ENCODE measurements at regions not wholly inside any gene's neighbourhood (a gene's known extent, or its start where the extent isn't known, plus 50 kb on each side); places are given as distances from the start of the nearest gene placed in this dataset.
"Not testable (repeated sequence)": the region's sequence is repeated elsewhere in the genome, so short reads cannot be mapped to it uniquely, and the experiment has no call there.

DNA sequence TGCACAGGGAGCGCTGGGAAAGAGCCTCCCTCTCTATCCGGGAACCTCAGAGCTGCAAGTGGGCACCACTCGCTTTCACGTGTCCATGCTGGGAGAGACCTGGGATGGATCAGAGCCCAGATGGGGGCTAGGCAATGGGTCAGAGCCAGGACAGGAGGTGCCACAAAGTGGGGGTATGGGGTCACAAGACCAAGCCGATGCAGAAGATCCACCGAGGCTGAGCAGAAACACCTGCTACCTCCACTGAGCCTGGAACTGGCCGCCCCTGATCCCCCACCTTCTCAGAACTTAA is 180.9 kb upstream of the SFSWAP start:
- H3K4me3 ChIP-seq (ENCODE audit: low read depth, low read length) = no peak overlapping the region

DNA sequence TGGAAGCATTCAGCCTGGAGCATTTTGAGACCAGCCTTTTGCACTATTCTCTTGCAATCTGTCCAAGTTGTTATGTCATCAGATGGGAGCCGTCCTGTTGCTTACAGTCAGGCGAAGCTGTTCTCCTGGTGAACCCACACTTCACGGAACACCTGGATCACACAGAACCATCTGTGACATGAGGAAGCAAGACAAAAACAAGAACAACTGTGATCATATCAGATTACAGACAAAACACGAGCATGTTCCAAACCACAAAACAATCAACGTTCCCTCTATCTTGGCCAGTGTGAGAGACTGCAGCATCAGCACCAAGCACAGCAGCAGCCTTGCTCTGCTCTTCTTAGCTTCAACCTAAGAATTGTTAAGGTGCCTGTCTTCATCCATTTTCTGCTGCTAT is 180.5 kb upstream of the SFSWAP start:
- H3K4me3 ChIP-seq (ENCODE audit: low read depth, low read length) = no peak overlapping the region

DNA sequence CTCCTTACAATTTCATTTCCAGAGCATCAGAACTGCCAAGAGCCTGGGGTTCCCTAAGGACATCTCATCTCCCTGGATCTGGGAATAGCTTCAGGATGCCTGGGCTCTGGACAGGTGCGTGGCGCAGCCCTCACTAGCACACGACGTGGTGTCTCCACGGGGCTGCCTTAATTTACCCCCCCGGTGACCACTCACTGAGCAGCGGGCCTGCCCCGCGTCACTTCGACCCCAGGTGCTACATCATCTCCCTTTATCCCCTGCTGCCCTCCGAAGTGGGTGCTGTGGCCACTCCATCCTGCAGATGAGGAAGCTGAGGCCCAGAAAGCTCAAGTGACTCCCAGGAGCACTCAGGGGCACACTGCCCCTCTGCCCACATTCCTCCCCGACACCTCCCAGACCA is 177.8 kb upstream of the SFSWAP start:
- H3K4me3 ChIP-seq (ENCODE audit: low read depth, low read length) = no peak overlapping the region

DNA sequence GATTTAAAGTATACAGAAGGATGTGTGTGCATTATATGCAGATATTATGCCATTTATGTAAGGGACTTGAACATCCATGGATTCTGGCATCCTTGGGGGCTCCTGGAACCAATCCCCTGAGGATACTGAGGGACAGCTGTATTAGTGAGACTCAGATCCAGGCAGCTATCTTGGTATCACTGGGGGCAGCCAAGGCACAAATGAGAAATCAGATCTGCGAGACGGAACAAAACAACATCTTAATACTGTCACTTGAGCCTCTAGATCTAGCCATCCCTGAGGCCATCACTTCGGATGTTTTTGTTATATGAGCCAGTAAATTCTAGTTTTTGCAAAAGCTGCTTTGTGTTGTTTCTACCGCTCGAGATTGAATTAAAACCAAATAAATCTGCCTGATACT is 175.1 kb upstream of the SFSWAP start:
- H3K4me3 ChIP-seq (ENCODE audit: low read depth, low read length) = no peak overlapping the region

DNA sequence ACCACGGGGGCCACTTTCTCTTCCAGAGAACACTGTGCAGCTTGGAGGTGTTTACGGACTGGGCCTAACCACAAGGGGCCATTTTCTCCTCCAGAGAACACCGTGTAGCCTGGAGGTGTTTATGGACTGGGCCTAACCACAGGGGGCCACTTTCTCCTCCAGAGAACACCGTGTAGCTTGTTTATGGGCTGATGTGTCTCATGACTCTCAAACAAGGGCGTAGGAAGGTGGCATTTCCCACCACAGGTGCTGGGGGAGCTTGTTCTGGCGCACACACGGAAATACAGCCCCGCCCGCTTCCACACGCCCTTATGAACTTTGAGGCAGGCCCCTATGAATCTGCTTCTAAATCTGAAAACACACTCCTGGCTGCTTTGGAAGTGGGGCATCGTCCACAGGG is 174.6 kb upstream of the SFSWAP start:
- H3K4me3 ChIP-seq (ENCODE audit: low read depth, low read length) = no peak overlapping the region

DNA sequence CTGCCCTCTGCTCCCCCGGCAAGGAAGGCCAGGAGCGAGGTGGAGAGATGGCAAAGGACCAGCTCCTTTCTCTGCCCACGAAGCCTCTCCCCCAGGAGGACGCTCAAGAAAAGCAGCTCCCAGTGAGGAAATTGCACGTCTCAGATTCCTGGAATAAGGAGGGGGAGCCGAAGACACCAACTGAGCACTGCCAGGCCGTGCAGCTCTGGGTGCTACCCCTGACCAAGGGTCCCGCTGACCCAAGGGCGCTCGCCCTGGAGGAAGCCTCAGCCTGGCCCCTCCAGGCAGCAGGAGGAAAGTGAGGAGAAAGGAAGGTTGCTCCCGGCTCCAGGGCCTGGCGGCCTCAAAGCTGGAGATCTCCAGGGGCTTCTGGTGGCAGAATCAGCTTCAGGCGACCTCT is 174.1 kb upstream of the SFSWAP start:
- no peak overlapping the region for H3K4me3 ChIP-seq (ENCODE audit: low read depth, low read length)

DNA sequence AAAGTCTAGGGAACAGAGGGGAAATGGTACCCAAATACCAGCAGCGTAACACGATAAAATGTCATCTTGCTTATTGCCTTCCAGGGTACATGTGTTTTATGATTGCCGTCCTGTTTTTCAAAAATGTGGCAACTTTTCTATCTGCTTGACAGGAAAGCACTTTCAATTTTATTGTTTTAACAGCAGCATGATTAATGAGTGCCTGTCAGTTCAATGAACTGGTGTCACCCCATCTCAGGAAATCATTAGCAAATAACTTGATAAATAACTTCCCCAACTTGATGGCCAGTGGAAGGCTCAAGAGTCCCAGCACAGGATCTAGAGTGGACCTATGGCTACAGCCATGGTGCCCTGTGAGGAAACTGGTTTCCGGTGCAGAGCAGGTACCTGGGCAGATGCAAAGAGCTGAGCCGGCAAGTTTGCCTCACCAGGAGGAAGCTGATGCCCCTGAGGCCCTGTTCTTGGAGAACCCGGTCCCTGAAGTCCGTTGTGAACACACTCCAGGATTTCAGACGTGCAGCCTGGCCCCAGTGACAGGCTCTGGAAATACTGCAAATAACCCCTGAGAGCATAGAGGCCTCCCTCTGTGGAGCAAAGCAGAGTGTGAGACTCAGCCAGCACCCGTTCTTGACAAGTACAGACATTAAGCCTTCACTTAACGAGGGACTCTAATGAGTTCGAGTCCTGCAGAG is 173.5 kb upstream of the SFSWAP start:
- no peak overlapping the region for H3K4me3 ChIP-seq (ENCODE audit: low read depth, low read length)

DNA sequence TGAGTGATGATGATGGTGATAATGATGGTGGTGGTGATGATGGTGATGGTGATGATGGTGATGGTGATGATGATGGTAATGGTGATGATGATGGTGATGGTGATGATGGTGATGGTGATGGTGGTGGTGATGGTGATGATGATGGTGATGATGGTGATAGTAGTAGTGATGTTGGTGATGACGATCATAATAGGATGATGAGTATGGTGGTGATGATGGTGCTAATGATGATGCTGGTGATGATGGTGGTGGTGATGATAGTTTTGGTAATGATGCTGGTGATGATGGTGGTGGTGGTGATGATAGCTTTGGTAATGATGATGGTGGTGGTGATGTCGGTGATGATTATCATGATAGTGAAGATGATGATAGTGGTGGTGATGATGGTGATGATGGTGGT is 171.5 kb upstream of the SFSWAP start:
- no peak overlapping the region for H3K4me3 ChIP-seq (ENCODE audit: low read depth, low read length)

DNA sequence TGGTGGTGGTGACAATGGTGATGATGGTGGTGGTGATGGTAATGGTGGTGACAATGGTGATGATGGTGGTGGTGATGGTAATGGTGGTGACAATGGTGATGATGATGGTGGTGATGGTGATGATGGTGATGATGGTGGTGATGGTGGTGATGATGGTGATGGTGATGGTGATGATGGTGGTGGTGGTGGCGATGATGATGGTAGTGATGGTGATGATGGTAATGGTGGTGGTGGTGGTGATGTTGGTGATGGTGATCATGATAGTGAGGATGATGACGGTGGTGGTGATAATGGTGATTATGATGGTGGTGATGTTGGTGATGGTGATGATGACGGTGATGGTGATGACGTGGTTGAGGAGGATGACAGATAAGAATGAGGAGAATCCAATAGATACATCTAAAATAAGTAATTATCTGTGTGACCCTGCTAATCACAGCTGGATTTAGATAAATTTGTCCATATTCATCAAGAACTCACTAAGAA is 170.7 kb upstream of the SFSWAP start:
- H3K4me3 ChIP-seq (ENCODE audit: low read depth, low read length) = no peak overlapping the region

DNA sequence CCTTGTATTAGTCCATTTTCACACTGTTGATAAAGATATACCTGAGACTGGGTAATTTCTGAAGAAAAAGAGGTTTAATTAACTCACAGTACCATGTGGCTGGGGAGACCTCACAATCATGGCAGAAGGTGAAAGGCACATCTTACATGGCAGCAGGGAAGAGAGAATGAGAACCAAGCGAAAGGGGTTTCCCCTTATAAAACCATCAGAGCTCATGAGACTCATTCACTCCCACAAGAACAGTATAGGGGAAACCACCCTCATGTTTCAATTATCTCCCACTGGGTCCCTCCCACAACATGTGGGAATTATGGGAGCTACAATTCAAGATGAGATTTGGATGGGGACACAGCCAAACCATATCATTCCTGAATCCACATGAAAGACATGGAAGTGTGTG is 169.4 kb upstream of the SFSWAP start:
- H3K4me3 ChIP-seq (ENCODE audit: low read depth, low read length) = not testable (repeated sequence)

DNA sequence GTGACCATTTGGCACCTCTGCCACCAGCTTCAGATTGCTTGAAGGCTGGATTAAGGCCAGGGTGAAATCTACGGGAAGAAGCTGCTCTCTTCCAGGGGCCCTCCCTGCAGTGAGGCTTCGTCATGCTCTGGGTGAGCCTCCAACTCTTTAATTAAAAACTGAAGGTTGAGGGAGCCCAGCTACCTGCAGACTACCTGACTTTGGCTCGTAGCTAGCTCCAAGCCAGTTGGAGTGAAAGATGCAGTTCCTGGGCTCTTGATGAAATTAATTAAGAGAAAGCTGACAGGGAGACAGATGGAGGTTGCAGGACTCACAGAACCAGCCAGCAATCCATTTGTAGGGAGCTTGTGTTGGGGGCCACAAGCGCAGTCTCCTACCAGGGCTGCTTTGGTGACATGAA is 168.5 kb upstream of the SFSWAP start:
- no peak overlapping the region for H3K4me3 ChIP-seq (ENCODE audit: low read depth, low read length)

DNA sequence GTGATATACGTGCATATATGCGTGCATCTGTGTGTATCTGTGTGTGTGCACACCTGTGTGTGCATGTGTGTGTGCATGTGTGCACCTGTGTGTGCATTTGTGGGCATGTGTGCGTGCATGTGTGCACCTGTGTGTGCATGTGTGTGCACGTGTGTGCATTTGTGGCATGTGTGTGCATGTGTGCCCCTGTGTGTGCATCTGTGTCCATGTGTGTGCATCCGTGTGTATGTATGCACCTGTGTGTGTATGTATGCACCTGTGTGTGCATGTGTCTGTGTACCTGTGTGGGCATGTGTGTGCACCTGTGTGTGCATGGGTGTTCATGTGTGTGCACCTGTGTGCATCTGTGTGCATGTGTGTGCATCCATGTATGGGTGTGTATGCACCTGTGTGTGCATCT is 167.8 kb upstream of the SFSWAP start:
- H3K4me3 ChIP-seq (ENCODE audit: low read depth, low read length) = no peak overlapping the region

DNA sequence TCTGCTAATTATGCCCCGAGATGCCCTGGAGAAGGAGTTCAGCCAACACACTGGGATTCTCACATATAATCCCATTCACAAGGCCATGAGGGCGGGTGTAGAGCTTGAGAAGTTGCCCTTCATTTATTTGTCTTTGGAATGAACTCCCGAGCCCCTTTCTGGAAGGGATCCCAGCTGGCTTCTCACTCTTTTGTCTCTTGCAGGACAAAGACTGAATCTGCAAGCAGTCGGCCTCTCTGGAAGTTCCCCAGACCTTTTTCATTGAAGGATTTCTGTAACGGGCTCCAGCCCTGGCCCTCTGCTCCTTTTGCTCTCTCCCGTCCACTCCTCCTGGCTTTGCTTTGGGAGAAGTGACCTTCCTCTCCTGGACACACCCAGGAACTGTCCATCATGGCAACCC is 163.3 kb upstream of the SFSWAP start:
- no peak overlapping the region for H3K4me3 ChIP-seq (ENCODE audit: low read depth, low read length)

DNA sequence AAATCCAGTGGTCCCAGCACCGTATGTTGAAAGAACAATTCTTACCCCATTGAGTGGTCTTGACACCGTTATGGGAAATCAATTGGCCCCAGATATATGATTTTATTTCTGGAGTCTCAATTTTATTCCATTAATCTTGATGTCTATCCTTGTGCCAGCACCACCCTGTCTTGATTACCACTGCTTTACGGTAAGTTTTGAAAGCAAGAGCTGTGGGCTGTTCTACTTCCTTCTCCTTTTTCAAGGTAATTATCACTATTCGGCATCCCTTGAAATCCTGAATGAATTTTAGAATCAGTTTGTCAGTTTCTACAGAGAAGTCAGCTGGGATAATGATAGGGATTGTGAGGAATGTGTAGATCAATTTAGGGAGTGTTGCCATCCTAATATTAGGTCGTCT is 160.8 kb upstream of the SFSWAP start:
- H3K4me3 ChIP-seq (ENCODE audit: low read depth, low read length) = no peak overlapping the region

DNA sequence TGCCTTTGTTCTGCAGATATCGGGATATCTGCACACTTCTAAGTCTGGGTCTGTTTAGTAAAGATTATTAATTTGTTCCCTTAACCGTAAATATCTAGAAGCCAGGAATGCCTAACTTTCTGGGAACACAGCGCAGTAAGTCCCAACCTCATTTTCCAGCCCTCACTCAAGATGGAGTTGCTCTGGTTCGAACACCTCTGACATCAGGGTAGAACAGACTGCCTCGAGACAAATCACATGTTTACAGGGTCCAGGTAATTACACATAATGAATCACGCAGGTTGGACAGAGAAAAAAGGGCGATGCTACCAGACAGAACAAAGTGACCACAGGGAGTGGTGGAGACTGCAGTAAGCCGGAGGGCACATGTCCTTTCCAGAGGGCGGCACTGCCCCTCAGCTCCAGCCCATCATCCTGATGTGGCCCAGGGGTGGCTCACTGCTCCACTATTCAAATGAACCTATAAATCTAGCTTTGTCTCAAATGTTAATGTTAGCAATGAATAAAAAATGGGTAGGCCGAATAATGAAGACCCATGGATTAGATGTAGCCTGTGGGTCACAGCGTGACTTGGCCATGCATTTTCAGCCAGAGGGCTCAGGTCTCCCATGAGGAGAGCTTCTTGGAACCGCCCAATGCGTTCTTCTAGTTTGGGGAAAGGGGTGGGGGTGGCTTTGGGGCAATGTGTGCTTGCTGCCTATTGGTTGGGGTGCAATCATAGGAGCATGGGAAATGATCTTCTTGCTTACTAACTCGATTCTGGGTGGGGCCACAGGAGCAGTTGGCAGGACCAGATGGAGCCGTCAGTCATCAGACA is 159.0 kb upstream of the SFSWAP start:
- H3K4me3 ChIP-seq (ENCODE audit: low read depth, low read length) = no peak overlapping the region

DNA sequence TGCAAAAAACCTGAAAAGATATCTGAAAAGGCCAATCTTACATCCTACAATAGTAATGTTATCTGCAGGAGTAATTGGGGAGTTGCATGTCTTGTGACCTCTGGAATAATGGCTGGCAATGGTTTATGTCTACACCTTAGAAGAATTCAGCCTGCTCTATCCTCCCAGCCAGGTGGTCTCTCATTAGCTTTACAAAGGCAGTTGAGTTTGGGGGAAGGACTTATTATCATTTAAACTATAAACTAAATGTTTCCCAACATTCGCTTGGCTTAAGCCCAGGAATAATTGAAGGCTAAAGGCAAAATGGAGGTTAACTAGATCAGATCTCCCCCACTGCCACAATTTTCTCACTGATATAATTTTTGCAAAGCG is 158.4 kb upstream of the SFSWAP start:
- no peak overlapping the region for H3K4me3 ChIP-seq (ENCODE audit: low read depth, low read length)

DNA sequence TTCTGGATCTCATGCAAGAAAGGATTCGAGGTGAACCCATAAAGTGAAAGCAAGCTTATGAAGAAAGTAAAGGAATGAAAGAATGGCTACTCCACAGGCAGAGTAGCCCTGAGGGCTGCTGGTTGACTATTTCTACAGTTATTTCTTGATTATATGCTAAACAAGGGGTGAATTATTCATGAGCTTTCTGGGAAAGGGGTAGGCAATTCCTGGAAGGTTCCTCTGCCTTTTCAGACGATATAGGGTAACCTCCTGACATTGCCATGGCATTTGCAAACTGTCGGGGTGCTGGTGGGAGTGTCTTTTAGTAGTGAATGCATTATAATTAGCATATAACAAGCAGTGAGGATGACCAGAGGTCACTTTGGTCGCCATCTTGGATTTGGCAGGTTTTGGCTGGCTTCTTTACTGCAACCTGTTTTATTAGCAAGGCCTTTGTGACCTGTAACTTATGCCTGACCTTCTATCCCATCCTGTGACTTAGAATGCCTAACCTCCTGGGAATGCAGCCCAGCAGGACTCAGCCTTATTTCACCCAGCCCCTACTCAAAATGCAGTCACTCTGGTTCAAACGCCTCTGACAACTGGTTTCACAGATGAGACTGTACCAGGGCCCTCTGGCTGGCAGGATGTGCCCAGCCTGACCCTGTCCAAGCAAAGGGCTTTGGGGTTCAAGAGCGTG is 157.7 kb upstream of the SFSWAP start:
- no peak overlapping the region for H3K4me3 ChIP-seq (ENCODE audit: low read depth, low read length)

DNA sequence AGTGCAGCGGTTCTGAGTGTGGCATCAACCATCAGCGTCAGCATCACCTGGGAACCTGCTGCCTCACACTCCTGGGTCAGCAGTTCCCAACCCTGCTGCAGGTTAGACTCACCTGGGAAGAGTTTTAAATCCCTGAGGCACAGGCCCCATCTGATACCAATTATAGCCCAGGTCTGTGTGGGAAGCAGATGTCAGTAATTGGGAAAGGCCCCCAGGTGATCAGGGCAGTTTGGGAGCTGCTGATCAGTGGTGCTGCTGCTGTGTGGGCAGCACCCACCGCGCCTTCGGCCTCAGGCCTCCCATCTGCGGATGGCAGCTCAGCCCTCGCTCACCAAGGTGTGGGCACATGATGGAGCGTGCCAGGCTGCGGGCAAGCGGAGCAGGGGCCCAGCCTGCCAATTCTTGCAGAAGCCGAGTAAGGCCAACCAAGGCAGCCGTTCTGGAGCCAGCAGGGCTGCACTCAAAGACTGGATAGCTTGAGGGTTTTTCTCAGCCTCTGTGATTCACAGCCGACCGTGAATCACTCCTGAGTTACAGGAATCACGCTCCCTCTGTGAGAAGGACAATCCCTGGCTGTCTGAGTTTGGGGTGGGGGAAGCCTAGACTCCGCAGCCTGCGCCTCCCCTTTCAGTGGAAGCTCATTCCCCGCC is 155.6 kb upstream of the SFSWAP start:
- H3K4me3 ChIP-seq (ENCODE audit: low read depth, low read length) = no peak overlapping the region

DNA sequence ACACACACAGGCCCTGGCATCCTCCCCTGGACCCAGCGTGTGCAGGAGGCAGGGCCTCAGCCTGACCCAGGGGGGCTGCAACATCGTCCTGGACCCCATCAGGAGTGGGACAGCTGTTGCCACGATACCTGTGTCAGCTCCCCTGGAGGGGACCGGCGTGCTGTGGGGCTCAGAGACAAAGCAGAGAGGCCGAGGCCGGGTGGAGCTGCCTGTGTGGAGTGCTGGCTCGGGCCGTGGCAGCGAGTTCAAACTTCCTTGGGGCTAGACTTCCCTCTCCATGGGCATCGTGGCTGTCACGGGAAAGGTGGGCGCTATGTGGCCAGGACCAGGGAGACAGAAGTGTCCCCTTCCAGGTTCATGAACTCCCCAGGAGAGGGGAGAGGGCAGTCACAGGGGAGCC is 155.0 kb upstream of the SFSWAP start:
- no peak overlapping the region for H3K4me3 ChIP-seq (ENCODE audit: low read depth, low read length)

DNA sequence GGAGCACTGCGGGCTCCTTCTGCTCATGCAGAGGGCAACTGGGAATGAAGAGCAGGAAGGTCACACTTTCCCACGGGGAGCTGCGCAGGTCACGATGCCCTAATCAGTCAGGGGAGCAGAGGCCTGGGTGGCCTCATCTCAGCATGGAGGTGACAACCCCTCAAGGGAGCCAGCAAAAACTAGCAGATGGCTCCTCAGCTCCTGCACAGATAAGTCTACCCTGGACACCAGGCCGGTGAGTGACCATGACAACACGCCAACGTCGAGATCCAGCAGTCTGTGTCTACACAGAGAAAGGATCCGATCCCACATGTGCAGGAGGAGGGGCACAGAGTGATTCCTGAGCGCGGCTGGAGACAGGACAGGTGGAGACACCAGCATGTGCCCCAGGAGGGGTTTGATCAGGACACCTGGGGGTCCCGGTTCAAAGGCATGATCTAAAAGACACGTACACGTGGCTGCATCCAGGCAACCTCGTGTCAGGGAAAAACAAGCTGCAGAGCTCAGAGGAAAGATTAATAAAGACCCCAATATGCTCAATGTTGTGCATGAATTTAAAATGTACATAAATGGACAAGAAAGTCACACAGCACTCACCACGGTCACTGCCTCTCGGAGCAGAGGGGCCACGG is 153.7 kb upstream of the SFSWAP start:
- no peak overlapping the region for H3K4me3 ChIP-seq (ENCODE audit: low read depth, low read length)

Data from iPS-11a (cell line).